Right renal pelvis (tissue), 4 donors: ENCODE measurements at regions not wholly inside any gene's neighbourhood (a gene's known extent, or its start where the extent isn't known, plus 50 kb on each side); places are given as distances from the start of the nearest gene placed in this dataset.
"Not testable (repeated sequence)": the region's sequence is repeated elsewhere in the genome, so short reads cannot be mapped to it uniquely, and the experiment has no call there.

Experiments used
- DNase-seq, 4 donors: peaks; one replicate each; pipeline ENCODE4 v3.0.0-alpha.2; 2013; ENCODE audit warnings: low read depth in 4 of 4, low spot score in 3 of 4, missing footprints in 1 of 4

DNA sequence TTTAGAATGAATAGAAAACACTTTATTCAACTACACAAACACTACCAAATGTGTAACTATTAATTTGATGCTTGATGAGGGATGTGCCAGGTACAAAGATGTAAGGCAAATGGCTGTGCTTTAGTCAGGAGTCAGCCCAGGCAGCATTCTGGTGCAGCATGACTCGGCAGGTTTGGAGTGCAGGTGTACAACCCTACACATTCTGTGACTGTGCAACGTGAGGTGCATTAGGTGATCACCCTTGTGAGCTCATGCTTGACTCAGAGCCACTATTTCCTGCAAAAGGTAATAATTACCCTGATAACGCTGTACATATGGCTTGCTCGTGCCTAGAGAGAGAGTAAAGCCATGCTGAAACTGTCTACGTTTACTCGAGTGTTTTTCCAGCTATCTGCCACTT lies 288.7 kb upstream of the DSEL start:
- DNase-seq, result no peak

DNA sequence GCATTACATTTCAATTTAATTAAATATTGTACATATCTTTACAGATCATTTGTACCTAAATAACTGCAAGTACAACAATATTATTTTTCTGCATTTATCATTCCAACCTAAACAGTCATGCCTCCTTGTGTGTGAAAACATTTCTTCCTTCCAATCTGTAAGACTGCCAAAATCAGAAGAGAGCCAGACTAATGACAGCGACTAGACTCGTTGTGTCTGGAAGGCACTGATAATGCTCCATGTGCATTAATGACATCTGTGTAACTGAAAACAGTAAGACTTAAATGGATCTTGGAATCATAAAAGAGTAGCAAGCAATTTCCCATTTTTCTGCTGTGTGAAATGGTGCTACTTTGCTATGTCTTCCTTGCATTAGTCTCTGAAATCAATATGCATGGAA lies 278.0 kb upstream of the DSEL start:
- no peak for DNase-seq

DNA sequence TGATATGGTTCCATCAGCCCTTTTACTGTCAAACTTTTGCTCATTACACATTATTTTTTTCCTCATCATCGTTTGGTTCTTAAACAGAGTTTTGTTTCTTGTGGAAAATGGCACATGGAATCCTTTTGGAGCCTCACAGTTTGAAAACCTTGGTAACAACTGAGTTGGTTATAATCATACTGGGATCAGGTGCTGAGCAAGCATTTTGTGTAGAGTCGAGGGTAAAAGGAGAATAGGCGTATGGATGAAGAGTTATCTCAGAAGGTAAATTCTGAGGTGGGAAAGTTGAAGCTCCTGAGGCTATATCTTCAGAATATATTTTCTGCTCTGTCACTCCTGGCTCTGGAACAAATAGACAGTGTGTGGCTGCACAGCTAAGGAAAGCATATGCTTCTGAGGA lies 274.0 kb upstream of the DSEL start:
- no peak for DNase-seq

DNA sequence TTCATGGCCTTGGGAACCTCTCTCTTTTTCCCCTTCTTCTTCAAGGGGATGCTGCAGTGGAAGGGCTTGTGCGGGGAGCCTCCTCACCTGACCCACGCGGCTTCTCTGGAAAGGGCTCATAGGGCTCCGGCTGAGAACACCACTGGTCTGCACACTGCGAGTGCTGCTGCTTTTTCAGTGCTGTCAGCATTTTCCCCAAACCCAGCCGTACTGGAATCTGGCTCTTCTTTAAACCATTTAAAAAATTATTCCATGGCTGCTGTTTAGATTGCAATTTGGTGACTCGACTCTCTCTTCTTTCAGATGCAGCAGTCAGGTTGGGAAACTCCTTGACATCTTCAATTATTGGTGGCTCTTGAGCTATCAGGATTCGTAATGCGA lies 272.6 kb upstream of the DSEL start:
- DNase-seq, result no peak

DNA sequence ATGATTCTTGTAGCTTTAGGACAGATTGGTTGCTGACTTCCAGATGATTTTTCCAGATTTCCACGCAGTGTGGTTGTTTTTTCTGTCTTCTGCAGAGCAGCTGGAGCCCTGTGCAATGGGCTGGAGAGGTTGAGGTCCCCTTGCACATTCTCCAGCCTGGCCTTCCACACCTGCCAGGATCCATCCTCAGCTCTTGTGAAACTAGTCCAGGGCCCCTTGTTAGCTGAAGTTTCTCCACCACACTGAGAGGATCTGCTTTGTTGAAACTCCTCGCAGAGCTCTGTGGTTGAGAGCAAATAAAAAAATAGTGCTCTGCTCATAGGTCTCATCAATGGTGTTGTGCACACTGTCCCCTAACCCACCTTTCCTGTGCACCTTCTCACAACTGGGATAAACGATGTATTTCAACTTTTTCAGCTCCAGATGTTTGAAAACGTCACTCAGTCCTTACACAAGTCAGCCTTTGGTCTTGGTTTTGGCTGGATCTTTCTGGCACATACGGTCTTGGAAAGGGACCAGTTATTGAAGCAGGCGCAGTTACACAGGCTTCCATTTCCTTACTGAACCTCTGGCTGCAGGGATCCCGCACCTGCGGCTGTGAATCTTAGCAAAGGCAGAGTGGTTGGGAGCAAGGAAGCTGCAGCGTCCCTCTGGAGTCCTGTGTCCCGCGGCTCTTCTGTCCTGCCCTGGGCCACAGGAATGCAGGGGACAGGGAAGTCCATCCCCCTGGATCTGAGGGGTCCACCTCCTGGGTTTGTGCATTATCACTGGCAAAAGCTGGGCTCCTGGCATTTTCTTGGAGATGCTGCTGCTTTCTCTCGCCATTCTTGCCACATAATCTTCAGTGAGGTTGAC lies 272.0 kb upstream of the DSEL start:
- DNase-seq, result no peak

DNA sequence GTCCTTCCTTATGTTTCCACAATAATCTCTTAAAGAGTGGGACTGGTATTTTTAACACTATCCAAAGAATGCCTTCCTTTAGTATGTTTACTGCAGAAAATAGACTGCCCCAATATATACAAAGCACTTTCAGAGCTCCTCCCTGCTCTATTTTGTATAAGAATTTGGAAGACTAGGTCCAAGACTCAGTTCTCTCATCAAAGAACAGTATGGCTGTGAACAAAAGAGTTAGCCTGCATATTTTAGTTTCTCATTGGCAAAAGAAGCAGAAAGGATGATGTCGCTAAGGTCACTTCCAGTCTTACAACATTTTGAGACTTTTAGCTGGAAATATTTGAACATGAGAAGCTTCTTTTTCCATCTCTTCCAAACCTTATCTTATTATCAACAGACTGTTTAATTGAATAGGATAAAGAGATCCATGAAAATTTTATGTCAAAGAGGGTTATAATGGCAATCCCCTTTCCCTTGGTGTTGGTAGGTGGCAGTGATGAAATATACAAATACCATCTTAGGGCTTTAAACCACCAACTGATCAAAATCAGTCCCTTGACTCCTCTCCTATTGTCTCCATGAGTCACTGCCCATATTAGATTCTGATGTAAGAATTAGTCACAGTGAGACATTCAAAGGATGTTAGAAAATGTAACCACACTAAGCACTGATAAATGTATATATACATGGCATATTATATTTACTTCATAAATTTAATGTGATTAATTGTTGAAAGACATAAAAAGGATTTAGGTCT lies 266.9 kb upstream of the DSEL start:
- no peak for DNase-seq

DNA sequence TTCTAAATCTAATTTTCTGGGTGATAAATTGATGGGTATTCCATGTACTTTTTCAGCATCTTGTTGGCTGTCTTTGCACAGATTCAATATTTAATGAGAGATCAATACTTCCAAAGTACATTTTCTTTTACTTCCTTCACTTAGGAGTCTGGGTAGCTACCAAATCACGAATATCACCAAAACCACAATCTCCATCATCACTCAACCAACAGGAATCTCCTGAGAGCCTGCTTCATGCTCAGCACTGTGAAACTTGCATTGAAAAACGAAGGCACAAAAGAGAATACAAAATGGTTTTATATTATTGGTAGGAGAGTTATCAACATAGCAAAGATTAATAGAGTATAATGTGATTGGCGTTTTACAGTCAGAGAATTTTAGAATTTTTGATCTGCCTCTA lies 261.5 kb upstream of the DSEL start:
- DNase-seq, result no peak

DNA sequence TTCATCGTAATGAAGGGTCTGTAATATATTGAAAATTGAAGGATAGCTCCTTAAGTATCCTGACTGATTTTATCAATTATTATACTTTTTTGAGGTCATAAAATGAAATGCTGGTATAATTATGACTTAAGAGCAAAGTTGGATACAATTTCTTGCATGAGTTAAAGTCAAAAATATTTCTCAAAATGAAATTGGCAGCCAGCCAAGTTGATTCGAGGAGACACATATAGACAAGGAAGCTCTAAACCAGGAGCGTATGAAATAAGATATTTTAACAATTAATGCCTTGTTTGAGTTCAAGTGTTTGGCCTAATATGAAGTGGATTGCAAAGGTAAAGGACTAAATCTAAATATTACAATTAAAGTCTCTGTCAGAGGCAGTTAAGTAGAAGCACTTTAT lies 260.4 kb upstream of the DSEL start:
- no peak for DNase-seq

DNA sequence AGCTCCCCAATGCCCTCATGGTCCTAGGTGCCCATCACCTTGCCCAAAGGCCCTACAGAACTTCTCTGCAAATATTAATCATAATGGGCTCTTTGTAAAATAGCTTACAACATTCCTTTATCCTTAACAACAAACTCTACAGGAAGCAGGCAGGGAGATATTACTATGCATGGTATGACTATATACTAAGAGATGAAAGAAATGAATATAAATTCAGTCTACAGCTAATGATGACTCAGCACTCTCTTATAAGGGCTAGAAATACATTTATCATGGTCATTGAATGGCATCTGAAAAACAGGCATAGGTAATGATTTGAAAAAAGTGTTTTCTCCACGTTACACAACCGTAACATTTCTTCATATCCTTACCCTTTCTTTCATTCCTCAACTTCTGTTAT lies 254.8 kb upstream of the DSEL start:
- DNase-seq, result no peak

DNA sequence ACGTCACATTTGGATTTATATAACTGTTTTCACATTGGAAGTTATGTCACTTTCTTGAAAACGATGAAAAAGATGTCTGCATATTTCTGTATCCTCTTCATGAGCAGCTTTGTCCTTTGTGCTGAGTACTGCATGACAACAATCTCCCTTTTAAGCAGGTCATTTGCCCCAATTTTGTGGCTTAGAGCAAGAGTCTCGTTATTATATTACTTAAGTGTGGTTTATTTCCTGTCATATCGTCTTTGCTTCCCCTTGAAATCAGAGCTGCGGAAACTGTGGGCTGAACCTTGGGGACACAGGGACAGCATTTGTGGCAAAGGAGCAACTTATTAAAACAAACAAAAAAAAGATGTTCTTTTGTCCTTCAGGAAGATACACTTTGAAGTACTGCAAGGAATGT lies 254.0 kb upstream of the DSEL start:
- DNase-seq, result no peak

DNA sequence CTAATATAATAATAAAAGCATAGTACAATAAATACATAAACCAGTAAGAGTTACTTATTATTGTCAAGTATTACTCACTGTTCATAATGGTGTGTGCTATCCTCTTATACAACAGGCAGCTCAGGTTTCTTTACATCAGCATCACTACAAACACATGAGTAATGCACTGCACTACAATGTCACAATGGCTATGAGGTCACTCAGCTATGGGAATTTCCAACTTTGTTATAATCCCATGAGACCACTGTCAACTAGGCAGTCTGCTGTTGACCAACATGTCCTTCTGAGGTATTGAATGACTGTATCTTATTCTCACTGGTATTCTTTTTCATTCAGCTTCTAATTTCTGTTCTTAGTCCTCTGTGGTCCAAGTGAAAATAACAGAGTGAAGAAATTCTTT lies 250.4 kb upstream of the DSEL start:
- no peak for DNase-seq

DNA sequence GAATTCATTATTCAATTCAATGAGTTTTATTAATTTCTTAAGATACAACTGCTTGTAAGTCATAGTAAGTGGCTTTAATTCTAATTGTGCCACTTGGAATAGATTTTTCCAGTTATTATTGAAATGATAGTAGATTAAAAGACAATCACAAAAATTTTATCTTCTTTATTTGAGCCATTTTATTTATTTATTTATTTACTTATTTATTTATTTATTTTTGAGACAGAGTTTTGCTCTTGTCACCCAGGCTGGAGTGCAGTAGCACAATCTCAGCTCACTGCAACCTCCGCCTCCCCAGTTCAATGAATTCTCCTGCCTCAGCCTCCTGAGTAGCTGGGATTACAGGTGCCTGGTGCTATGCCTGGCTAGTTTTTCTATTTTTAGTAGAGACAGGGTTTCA lies 235.7 kb upstream of the DSEL start:
- DNase-seq, result not testable (repeated sequence)

DNA sequence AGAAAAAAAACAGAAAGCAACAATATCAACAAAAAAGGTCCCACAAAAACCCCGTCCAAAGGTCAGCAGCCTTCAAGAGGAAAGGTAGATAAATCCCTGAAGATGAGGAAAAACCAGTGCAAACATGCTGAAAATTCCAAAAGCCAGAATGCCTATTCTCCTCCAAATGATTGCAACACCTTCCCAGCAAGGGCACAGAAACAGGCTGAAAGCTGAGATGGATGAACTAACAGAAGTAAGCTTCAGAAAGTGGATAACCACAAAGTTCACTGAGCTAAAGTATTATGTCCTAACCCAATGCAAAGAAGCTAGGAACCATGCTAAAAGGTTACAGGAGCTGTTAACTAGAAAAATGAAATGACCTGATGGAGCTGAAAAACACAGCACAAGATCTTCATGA lies 226.4 kb upstream of the DSEL start:
- no peak for DNase-seq

DNA sequence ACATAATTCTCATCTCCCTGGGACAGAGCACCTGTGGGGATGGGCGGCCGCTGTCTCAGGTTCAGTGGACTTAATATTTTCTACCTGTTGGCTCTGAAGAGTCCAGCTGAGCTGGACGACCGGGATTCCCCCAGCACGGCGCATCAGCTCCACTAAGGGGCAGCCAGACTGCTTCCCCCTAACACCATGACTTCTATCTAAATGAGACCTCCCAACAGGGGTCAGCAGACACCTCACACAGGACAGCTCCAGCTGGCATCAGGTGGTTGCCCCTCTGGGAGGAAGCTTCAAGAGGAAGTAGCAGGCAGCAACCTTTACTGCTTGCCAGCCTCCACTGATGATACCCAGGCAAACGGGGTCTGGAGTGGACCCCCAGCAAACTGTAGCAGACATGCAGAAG lies 226.0 kb upstream of the DSEL start:
- DNase-seq, result no peak

DNA sequence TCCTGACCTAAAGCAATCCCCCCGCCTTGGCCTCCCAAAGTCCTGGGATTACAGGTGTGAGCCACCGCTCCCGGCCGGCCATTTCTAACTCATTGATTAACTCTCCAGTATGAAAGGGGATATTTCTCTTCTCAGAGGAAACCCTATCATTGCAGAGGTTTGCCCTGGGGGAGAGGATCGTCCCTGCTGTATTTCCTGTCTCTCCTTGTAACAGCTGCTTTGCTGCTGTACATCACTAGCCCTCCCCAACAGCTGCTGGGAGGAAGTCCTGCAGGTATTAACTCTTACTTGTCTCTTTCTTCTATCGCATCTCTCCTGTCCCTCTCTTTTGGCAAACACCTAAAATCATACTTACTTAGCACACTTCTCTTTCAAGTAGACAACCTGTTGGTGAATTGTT lies 219.0 kb upstream of the DSEL start:
- no peak for DNase-seq

DNA sequence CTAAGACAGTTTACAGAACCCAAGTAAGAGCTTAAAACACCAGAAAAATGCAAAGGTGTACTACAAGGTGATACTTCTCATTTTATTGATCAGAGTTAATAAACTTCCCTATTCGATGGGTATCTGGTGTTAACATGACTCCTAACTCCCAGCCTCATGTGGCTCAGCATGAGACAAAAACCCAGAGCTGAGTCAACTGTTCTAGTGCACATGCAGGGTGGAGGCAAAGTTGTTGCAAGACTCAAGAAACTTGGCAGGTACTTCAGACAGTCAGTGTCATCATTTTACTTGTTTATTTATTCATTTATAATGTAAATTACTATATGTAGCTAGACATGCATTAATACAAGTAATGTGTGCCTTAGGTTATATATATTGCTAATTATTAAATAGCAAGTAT lies 216.6 kb upstream of the DSEL start:
- no peak for DNase-seq

DNA sequence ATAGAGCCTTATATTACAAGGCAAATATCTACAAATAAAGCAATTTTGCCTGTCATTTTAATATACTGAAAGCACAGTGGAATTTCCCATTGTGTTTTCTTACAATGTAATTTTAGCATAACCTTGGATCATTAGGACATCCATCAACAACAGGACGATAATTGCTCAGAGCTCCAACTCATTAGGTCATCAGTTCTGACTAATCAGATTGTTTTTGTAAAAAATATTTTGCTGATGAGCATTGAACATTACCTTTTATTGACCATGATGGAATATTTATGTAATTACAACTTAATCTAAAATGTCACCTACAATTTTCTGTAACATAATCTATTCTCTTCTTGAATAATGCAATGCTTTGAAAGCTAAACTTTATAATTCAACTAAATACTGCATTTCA lies 215.3 kb upstream of the DSEL start:
- DNase-seq, result no peak

DNA sequence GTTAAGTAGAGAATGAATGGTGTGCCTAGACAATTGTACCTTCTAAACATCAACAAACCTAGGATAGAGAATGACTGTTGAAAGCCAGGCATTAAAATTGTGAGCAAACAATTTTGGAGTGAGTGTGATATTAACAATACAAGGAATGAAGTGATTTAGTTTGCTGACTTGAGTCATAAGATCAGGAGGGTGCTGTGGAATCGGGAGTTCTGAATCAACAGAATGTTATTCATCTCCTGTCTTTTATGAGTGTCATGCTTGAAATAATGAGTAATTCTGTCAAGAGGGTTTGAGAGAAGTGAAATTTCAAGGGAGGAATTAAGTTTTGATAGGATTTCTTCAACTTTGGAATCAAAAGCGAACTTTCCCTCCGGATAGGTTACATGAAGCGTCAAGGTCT lies 214.4 kb upstream of the DSEL start:
- DNase-seq, result no peak

DNA sequence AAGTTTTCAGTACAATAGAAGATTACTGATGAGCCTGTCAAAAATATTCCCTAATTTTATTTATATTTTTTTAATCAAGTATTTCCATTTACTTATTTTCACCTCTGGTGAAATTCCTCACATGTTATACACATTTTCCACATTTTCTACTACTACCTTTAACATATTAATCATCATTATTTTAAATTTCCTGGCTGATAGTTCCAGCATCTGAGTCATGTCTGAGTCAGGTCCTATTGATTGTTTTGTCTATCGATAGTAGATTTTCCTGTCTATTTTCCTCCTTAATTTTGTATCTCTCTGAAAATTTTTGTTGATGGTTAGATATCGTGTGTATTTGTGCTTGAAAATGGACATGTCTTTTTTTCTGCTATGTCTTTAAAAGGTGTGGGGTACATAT lies 211.8 kb upstream of the DSEL start:
- DNase-seq, result no peak

DNA sequence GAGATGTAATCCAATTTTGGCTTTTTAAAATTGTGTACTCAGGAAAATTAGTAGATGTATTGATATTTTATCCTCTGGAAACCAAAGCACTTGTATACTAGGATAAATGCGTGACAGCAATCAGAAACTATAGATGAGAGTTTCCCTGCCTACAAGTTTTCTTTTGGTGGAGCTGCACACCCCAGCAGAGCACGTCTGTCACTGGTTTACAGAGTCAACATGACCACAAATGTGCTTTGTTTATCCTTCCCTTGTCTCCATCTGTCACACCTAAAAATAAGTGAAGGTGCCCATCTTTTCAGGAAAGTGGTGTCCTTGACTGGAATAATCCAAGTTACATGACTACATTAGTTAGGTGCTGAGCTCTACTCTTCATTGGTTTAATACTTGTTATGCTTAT lies 210.4 kb upstream of the DSEL start:
- no peak for DNase-seq

DNA sequence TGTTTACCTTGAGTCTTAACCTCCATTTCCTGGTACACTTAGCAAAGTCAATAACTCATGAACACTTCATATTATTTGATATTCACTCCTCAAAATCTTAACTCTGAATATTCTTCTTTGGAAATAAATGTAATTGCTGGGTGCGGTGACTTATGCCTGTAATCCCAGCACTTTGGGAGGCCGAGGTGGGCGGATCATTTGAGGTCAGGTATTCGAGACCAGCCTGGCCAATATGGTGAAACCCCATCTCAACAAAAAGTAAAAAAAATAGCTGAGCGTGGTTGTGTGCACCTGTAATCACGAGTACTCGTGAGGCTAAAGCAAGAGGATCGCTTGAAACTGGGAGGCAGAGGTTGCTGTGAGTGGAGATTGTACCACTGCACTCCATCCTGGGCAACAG lies 201.3 kb upstream of the DSEL start:
- DNase-seq, result no peak

DNA sequence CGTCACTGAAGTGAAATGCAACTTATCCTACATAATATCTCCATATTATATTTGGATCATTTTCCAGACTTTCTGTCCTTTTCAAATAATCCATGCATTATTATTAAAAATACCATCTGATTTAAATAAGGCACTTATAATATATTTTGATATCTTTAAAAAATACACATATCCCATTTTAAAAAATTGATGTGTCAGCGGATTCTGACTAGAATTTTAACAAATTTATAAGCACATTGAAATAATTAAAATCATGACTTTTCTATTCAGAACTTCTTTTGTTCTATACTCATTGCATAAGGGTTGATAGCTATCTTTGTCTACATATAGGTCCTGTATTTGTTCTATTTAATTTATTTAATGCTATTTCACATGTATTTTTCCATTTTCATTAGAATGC lies 199.0 kb upstream of the DSEL start:
- DNase-seq, result no peak
